ENCODE measurements at regions not wholly inside any gene's neighbourhood (a gene's known extent, or its start where the extent isn't known, plus 50 kb on each side); places are given as distances from the start of the nearest gene placed in this dataset.

DNA sequence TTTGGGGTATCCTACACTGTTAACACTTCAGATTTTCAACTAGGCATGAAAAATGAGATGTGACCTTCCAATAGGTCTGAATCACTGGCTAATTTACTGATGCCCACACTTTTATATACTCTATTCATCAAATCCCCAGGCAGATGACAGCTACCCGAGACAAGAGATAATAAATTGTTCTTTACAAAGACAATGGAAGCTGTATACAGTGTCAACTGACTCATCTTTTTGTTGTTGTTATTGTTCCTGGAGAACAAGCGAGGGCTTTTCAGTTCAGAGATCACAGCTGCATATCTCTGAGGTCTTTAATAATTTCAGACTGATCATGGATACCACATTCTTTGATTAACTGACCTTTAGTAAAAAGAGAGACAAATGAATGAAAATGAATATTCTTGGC, 228.9 kb downstream of the SDHAF3 start:
- TF ChIP-seq CTCF (IDR thresholded peaks at IDR 0.05) (no peak), POLR2AphosphoS5 (IDR thresholded peaks at IDR 0.05) (no peak)
